SKM-1 treated with dmso at 0.1 percent for 144 hours (cell line): ENCODE measurements at regions not wholly inside any gene's neighbourhood (a gene's known extent, or its start where the extent isn't known, plus 50 kb on each side); places are given as distances from the start of the nearest gene placed in this dataset.
A peak's percentile ranks its signal among the peaks of the same experiment; 100 is the strongest.

Experiments
- DNase-seq: peaks from one replicate; lab custom pipeline; 2025; ENCODE audit not compliant: unreplicated experiment; lab: John Stamatoyannopoulos, UW

DNA sequence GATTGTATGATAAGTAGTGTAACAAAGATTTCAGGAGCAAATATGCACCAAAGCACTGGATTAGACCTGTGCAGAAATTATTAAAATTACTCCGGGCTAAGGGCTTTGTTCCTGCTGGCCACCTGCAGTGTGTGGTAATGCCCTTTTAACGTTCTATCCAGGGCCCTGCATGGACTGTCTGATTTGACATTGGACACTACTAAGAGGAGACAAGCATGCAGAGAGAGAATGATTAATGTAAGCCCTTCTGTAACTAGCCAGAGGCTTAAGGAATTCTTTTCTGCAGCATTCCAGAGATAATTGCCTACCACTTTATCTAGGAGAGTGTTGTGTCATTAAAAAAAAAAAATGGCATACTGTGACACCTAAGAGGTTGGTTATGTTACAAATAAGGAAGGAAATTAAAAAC, 117.0 kb downstream of the PCDH7 start:
- DNase-seq: no peak

DNA sequence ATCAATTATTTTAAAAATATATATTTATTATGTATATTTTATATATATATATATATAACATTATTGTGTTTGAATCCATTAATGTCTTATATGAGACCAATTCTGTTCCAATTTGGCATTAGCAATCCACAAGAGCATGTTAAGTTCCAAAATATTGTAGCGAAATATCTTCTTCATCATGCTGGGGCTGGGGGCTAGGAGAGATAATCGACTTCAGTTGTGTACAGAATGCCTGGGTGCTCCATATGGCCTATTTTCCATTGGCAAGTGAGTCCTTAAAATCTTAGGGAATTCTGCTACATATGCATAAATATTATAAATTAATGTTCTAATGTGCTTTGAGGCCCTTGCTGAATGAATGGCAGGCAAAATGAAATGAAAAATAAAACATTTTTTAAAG, 117.7 kb downstream of the PCDH7 start:
- DNase-seq: no peak

DNA sequence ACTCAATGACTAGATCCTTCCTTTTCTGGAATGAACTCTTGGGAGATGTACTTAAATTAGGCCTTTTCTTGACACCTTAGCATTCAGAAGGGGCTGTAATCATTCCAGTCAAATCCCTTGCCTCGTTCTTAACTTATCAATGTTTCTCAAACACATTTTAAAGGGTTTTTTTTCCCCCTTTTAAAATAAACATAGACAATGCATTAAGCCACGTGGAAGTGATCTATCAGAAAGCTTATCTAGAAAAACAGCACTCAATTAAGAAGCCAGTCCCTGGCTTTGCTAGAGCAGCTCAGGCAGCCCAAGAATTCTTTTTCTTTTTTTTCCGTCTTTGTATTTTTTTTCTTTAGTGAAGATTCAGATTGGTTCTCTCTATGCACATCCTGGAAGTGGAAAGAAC, 118.2 kb downstream of the PCDH7 start:
- no peak for DNase-seq

DNA sequence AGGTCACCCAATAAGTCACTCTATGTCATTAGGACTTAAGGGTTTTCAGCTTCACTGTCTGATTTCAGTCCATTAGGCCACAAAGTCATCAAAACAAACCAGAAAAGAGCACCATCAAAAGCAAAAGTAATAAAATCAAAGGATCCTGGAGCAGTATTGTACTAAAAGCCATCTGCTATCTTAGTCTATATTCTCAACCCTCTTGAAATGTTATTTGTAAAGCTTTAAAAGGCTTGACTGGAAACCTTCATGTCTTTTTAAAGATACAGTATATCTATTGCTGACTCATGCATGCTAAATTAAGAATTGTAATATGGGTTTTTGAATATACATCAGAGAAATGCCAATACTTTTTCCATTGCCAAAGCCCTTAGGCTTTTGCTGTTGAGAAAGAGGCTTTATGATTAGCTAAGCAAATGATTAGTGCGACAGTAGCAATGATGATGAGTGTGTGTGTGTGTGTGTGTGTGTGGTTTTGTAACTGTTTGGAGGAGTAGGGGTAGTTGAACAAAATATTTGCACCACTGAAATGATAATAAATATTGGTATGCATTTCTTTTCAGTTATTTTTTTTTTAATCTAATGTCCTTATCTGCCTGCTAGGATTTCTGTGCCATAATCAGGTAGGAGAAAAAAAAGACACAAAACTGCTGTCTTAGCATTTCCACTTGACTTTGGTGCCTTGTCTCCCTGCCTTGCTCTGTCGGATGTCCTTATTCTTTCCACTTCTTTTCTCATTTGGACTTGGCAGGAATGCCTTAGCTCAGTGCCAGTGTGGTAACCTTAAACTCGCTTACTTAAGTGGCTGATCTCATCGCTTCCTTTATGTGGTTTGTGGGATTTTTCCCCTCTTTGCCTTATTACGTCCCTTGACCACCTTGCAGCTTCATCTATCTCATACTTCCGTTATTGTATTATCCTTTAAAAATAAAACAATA, 119.7 kb downstream of the PCDH7 start:
- peak; percentile 62 for DNase-seq

DNA sequence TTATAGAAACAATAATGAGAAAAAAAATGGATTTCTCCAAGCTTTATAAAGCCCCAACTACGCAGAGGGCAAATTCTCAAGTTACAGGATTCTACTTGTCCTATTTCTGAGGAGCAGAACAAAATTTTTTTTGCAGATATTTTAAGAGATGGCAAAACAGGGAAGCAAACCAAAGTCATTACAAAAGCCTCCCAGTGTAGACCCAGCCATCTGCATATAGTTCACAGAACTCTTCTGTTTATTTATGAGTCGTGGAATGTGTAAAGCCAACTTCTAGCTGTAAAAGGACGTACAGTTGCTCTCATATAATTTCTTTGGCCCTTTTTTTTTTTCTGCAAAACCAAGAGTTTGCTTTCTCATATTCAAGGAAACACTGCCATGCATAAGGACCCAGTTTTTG, 120.4 kb downstream of the PCDH7 start:
- peak; percentile 16 for DNase-seq

DNA sequence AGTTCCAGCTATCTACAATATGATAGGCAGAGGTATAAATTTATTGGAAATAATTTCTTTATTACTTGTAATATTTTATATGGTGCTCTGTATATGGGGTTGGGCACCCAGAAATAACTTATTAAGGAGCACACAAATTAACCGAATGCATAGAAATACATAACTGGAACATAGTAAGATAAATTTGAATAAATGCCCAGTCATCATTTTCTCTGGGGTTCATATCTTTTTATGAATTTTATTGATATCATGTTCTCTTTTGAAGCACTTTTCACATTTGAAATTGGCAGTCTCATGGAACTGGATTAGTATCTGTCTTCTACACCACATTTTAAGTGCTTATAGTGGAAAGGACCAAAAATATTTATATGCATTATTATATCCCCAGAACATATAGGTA, 122.0 kb downstream of the PCDH7 start:
- DNase-seq: no peak

DNA sequence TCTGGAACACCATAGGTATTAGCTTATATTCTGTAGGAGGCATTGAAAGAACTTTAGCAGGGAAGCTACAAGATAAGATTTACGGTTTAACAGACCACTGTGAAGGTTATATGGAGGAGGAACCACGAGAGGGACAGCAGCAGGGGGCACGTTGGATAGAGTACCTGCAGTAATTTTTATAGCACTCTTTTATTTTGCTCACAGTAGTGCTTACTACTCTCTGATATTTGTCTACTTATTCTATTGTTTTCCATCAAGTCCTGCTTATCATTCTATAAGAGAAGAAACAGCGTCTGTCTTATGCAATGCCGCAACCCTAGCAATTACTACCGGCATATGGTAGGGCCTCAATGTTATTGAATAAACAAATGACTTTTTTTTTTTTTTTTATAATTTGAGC, 122.5 kb downstream of the PCDH7 start:
- no peak for DNase-seq

DNA sequence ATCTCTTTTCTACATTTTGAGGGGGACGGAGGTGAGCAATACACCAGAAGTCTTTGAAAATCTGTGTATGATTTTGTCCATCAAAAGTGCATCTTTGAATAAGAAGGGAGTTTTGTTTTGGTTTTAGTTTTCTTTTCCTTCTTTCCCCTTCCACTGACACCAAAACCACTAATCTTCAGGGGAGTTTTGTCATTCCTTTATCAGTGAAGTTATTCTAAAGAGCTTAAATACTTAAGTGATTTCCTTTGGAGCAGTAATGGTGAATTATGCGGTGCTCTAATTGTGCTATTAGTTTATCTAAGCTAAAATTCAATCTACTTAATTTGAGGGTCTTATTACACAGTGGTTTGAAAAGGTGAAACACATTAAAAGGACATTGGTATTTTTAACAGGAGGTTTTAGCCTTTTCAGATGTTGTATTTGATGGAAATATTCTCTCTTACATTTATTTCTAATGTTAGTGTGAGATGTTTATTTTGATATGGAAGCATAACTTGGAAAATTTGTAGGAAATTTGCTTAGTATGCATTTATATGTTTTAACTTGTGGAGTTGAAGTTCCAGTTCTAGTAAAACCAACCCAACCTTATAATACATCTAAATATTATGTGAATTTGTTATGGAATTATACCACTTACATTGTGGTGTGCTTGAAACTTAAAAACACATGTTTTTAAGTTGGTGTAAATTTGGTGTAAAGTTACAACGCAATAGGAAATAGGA, 124.9 kb downstream of the PCDH7 start:
- no peak for DNase-seq

DNA sequence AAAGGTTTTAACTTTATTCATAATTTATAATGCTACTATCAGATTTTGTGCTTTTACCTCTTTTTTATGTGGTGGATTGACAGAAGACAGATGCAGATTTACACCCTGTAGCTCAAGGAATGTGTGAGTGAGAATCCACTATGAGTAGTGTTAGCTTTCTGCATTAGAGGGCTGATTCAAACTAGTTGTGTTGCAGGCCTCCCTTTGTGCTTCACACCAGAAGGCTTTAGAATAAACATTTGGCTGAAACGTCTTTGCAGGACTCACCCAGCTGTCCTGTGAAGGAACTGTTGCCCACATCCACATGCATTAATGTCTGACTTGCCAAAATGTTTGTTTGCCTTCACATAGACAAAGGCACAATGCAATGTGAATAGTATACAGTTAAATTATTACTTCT, 127.0 kb downstream of the PCDH7 start:
- no peak for DNase-seq

DNA sequence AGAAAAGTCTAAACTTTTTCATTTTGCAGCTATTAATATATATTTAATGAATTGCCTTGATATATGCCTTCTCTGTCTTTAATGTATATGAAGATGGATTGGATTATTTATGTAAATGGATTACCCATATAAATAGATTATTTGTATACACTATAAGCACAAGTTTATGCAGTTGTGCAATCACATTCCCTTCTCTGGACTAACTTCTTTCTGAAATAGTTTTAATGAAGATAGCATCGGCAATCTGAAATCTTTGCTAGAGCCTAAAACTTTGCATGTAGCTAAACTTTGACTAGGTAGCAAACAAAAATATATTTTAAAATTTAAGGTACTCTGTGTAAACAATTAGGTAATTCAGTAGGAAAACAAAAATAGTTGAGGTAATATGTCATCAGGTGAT, 127.8 kb downstream of the PCDH7 start:
- DNase-seq: no peak

DNA sequence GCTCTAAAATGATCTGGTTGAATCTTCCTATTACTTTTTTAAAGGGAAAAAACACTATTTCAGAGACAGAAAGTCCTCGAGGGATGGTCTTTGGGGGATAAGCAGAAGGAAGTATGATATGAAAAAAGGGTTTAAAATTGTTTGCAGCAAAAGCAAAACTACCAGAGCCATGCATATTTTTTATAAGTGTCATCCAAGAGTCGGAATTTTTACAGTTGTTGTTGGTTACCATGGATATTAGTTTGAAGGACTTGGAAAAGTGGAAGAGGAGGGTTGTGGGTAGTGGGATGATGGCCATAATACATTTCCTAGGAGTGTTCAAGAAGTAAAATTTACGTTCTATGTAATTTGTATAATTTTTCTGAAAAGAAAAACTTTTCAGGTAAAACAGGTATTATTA, 134.4 kb downstream of the PCDH7 start:
- DNase-seq: no peak

DNA sequence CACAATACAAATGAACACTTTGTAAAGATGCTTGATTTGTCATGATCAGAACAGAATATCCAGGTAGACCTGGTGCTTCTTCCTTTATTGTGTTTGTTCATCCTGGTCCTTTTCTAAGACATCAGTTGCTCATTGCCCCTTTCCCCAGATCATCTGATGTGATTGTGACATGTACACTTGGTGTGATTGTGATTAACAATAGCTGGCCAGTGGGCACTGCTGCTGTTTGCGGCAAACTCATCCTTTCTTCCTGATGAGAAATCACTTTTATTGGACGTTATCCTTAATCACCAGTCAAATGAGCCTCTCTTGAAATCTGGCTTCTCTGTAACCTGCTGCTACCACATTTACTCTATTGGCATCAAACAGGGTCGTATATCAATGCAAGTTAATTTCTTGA, 135.1 kb downstream of the PCDH7 start:
- no peak for DNase-seq

DNA sequence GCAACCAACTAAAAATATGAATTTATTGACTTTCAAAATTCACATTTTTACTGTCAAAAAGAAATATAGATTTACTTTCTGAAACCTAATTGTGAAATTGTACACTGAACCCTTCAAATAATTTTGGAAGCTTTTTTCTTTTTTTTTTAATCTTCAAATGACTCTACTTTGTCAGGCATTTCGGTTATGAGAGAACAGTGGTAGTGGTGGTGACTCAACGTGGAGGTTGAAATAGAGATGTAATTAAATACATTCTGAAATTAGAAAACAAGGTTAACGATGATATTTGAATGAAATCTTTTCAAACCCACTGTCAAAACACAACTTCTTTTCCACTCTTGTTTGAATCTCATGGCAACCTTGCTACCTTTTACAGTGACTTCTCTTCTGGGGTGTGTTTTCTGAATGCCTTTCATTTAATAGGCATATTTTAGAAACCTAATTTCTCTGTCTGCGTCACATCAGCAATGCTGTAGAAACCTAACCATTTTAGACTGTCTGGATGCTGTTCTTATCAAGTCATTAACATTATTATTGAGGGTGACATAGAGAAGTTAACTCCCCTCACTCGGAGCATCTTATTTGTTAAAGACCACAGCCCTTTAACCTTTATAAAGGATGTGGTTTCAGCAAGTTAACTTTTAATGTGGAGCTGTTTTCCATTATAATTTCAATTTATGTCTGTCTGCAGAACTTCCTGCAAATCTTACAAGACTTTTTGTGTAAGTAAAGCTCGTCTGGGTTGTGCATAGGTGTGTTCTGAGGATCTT, 136.8 kb downstream of the PCDH7 start:
- DNase-seq: no peak

DNA sequence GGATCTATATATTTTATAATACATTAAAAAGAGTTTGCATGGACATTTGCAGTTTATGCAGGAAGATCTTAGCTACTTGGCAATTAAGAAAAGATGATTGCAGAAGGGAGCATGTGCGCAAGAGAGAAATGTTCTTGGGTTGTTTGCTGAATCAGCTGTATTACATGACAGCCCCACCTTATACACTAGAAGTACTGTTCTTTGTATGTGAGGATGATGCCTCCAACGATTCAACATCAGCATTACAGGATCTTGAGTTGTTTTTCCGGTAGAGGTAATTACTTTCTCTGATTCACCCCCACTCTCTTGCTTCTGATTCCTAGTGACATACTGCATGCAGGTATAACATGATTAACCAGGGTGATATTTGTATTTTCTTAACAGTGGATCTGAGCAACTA, 140.8 kb downstream of the PCDH7 start:
- DNase-seq: no peak

DNA sequence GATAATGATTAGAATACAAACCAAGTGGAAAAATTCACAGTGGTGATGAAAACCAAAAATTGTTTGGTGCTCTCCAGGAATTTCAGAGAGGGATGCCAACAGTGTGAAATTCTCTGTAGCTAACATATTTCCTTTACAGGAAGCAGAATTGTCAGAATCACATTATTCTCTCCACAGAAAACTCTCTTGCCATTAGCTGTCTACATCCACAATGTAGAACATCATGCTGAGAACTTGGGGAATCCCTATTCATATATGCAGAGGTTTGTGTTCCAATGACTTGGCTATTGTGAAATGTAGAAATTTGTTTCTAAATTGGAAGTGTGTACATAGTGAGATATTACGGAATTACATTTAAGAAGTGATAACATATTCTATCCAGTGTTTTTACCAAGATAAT, 142.0 kb downstream of the PCDH7 start:
- DNase-seq: no peak

DNA sequence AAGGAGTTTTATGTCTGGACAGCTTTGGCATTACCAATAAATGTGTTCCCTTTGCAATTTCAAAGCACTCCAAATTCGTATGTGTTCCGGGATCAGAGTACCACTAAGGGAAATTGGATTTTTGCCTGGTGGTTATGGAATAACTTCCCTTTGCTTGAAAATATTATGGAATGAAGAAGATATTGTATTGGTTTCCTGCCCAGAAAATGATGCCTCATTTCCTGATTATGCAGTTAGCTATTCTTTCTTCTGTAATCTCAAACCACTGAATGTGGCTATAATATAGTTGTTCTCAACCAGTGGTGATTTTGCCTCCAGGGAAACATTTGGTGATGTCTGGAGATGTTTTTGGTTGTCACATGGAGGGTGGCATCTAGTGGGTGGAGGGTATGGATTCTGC, 142.9 kb downstream of the PCDH7 start:
- DNase-seq: no peak

DNA sequence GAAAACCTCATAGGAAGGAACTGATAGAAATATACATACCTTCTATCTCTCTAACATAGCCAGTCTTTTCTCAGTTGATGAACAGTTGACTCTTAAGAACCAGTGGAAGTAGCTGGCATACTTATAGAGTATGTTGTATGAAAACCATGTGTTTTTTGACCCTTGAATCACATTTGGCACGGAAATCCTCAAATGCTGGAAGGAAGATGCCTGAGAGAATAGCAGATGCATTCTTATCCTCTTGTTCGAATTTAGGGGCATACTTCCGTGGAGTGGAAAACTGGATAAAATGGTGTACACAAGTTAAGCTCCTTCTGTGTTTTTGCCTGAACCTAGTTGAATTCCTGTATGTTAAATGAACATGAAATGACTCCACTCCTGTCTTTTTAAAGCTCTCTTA, 145.5 kb downstream of the PCDH7 start:
- no peak for DNase-seq

DNA sequence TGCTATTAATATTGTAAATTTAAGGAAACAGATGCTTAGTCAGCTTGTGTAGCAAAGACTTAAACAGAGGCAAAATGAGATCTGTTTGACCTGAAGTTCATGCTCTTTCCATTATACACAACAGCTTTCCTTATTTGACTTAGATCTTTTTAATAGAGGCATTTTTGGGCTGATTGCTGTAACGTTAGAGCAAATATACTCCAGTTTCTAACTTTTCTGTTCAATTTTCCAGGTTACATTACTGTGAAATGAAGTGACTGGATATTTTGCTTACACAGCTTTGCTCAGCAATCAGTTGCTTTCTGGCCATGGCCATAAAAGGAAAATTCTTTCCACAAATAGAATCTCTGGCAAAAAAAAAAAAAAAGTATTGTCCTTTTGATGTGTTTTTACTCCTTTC, 146.2 kb downstream of the PCDH7 start:
- DNase-seq: no peak

DNA sequence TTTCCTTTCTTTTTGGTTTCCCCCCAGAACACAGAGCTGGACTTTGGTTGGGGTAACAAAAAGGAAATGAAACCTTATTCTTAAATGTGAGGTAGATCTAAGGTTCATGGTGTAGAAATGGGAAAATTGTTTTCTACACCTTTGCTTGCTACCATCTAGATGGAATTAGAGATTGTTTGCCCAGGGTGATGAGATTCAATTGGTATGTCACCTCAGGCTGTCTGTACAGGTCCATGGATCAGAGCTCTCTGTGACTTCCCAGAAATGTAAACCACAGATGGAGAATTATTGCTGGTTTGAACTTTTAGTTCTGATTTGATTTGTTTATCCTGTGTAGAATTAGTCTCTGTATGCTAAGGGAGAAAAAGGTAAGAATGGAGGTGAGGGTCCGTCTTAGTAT, 146.7 kb downstream of the PCDH7 start:
- no peak for DNase-seq

DNA sequence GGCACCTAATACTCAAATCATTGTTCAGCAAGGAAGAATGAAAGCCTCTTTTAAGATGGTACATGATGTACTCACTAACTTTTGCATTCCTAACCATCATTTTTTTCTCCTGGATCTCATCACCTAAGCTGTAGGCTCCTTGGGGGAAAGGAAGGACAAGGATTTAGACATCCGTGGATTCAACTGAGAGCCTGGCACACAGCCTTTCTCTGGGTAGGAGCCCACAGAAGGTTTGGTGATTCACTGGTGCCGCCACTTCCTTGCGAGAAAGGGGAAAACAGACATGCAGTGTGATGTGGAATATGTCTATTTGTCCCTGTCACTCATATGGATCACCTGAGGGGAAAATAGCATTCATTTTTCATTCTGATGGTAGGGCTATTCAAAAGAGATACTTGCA, 147.3 kb downstream of the PCDH7 start:
- DNase-seq: no peak

DNA sequence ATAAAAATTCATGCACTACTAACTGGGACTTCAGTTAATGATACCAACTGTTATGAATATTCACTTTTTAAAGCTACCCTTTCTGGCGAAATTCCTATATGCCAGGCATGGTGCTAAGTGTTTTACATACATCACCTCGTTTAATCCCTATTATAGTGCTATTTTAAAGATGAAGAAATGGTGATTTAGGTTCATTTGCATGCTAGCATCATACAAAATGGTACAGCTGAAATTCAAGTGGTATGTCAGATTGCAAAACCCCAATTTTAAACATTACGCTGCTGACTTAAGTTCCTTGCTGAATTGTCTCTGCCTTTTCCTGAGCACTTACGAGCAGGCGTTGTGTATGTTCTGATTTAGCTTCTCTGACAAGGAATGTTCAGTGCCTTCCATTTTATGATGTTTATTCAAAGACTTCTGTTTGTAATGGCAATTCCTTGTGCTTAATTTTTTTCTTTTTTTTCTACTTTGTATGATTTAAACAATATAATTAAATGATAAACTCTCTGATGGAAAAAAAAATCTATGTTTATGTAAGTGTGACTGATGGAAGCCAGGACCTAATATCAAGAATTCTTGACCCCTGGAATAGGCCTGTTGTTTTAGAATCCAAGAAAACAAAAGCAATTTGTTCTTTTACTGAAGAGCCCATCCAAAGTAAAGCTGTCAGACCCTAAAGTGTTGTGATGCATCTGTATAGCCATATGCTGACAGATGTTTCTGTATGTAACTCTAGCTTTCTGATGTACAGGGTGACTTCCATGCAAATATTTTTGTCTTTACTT, 148.1 kb downstream of the PCDH7 start:
- no peak for DNase-seq
